ENCODE measurements at regions not wholly inside any gene's neighbourhood (a gene's known extent, or its start where the extent isn't known, plus 50 kb on each side); places are given as distances from the start of the nearest gene placed in this dataset.

DNA sequence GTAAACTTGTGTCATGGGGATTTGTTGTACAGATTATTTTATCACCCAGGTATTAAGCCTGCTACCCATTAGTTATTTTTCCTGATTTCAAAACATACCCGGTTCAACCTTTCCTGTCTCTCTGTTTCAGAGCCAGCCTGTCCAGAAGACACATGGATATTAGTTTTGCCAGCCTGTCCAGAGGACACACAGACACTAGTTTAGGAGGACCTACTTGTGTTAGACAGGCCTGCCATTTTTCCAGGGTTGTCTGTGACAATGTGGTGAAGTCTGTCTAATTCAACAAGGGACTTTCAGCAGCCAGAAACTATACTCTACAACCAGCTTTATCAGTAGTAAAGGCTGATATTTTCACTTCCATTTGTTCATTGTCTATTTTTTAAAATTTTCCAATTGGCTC, 56.1 kb upstream of the DCC start:
- TF ChIP-seq CTCF (IDR thresholded peaks at IDR 0.05) (no peak), POLR2A (IDR thresholded peaks at IDR 0.05) (no peak)
